NCI-H146 treated with DMSO at 0.1 percent for 48 hours (cell line): ENCODE measurements at regions not wholly inside any gene's neighbourhood (a gene's known extent, or its start where the extent isn't known, plus 50 kb on each side); places are given as distances from the start of the nearest gene placed in this dataset.
"Not testable (repeated sequence)": the region's sequence is repeated elsewhere in the genome, so short reads cannot be mapped to it uniquely, and the experiment has no call there.

ENCODE experiments used
- DNase-seq: peaks from one replicate; lab custom pipeline; 2025; ENCODE audit not compliant: unreplicated experiment; lab: John Stamatoyannopoulos, UW

DNA sequence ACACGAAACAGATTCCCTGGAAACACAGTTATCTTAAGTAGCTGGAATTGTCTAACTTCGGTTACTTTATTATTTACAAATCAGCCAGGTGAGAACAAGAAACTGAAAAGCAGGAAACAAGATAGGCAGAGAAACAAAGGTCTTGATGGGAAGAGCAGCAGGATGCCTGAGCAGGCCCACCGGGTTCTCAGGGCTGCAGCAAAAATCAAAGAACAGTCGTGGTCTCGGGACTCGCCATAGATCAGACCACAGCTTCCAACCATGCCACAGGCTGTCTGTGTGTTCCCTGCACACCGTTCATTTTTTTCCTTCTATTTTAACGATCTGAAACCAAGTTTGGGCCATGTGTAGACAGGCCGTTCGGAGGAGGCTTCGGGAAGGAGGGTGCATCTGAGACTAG lies 62.7 kb upstream of the SOX11 start:
- peak; percentile 18 for DNase-seq

DNA sequence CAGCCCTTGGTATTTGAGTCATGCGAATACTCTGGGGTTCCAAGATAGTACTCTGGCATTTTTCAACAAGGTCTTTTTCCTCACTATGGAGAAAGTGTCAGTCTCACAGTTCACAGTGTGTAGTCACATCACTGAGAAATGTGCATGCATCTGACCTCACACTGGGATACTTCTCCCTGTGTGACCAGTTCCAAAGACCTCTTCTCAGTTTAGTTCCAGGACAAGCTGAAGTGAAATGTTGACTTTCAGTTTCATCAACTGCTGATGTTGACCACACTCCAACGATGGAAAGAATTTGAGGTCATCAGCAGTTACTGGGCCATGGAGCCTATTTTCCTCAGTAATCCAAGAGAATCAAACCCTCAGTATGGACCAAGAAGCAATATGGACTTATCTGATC lies 55.1 kb upstream of the SOX11 start:
- not testable (repeated sequence) for DNase-seq
